ENCODE measurements at regions not wholly inside any gene's neighbourhood (a gene's known extent, or its start where the extent isn't known, plus 50 kb on each side); places are given as distances from the start of the nearest gene placed in this dataset.

- TF ChIP-seq, protein P1, sequence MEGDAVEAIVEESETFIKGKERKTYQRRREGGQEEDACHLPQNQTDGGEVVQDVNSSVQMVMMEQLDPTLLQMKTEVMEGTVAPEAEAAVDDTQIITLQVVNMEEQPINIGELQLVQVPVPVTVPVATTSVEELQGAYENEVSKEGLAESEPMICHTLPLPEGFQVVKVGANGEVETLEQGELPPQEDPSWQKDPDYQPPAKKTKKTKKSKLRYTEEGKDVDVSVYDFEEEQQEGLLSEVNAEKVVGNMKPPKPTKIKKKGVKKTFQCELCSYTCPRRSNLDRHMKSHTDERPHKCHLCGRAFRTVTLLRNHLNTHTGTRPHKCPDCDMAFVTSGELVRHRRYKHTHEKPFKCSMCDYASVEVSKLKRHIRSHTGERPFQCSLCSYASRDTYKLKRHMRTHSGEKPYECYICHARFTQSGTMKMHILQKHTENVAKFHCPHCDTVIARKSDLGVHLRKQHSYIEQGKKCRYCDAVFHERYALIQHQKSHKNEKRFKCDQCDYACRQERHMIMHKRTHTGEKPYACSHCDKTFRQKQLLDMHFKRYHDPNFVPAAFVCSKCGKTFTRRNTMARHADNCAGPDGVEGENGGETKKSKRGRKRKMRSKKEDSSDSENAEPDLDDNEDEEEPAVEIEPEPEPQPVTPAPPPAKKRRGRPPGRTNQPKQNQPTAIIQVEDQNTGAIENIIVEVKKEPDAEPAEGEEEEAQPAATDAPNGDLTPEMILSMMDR (IDR thresholded peaks at IDR 0.05) = no peak
- no peak for TF ChIP-seq EZH2 (IDR thresholded peaks at IDR 0.05; ENCODE audit: borderline replicate concordance, insufficient read depth, low read depth, low read length, poor library complexity, severe bottlenecking)
Observed at GRCh38 chr1:78730054-78730453, 80.4 kb downstream of the IFI44 start.

All from B cell (primary cell).